Ovary (tissue), 7 donors: ENCODE measurements at regions not wholly inside any gene's neighbourhood (a gene's known extent, or its start where the extent isn't known, plus 50 kb on each side); places are given as distances from the start of the nearest gene placed in this dataset.

ENCODE experiments used
- DNase-seq, 5 donors: peaks; one replicate each; pipeline ENCODE4 v3.0.0-alpha.2; 2019 to 2020
- H3K27ac ChIP-seq, 2 donors: fragments of 200-600 bp; one replicate each; pipeline versions ENCODE4 v1.5.1 to v1.8.0; 2019 to 2022
- H3K27me3 ChIP-seq: fragments of 200-600 bp; one replicate; pipeline ENCODE4 v1.8.0; 2022
- H3K36me3 ChIP-seq: fragments of 200-600 bp; sonication (generic); one replicate; pipeline ENCODE4 v1.5.1; 2019
- H3K4me1 ChIP-seq: one replicate; pipeline ENCODE4 v1.8.1; 2013; ENCODE audit warnings: mild to moderate bottlenecking, moderate library complexity; ENCODE audit not compliant: insufficient read depth
- H3K4me3 ChIP-seq: fragments of 200-600 bp; sonication (generic); one replicate; pipeline ENCODE4 v1.5.1; 2017
- H3K9me3 ChIP-seq, 2 donors: fragments of 200-600 bp in 1 of 2; sonication (generic) in 1 of 2; one replicate each; pipeline versions ENCODE4 v1.5.1 to v1.8.1; 2013 to 2019; ENCODE audit warnings: mild to moderate bottlenecking in 1 of 2, moderate library complexity in 1 of 2
- EP300 ChIP-seq: sonication (generic); formaldehyde crosslinking; IDR thresholded peaks from one replicate; pipeline ENCODE4 v1.6.1; 2017; ENCODE audit warnings: antibody characterized with exemption
- POLR2A ChIP-seq: fragments of 450-650 bp; IDR thresholded peaks from one replicate; pipeline ENCODE4 v1.6.1; 2017; ENCODE audit warnings: antibody characterized with exemption, mild to moderate bottlenecking, moderate library complexity
- WGBS, 3 donors: extraction: QIAGEN DNeasy Blood & Tissue Kit in 1 of 3; methylation state at CpG; one replicate each; pipeline versions ENCODE4 v1.1.5 to v1.1.7; 2013 to 2017; 5-methylcytosine and 5-hydroxymethylcytosine counted together
- intact Hi-C, 4 donors: fragments of 100-400 bp; cut with DNase I; formaldehyde crosslinking; loops; one replicate each; pipeline versions ENCODE4 v1.11.0 to v1.15.1; 2022 to 2023
- TF ChIP-seq, protein P1 (sequence below), 3 donors: fragments of 450-650 bp in 2 of 3; fragments of 200-600 bp in 1 of 3; IDR thresholded peaks; one replicate each; pipeline versions ENCODE4 v1.5.1 to v1.8.0; 2016 to 2022; ENCODE audit warnings: antibody characterized with exemption in 3 of 3, mild to moderate bottlenecking in 1 of 3
- donor health status: DM: no; HTN: no; CAD: no; lungs with moderate emphysema.
- donor health status: DM: no; HTN: no; CAD: no.
- donor health status: Bipolar disorder and iron deficiency.
- donor health status: DM: no; HTN: no; CAD: no.
- donor health status: DM: yes; HTN: yes; CAD: no.

DNA sequence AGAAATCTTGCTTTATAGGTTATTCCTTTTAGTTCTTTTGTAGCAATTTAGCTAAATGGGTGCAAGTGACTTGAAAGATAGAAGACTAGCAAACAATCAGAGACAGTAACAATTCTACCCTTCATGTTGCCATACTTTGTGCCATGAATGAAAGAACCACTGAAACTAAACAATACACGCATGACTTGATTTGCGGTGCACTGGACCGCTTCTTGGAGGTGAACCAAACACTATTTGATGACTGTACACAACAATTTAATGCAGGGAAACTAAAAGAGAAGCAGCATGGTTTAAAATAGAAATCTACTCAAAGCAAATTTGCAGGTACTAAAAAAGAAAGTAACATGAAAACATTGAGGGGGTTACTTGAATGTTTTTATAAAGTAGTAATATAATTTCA is 331.0 kb upstream of the RARB start:
- Histone ChIP-seq H3K27ac (no peak overlapping the region), H3K4me1 (no peaks in the 10 kb centered on the region), H3K4me3 (no peak overlapping the region), H3K36me3 (no peaks in the 10 kb centered on the region), H3K27me3 (no peaks in the 10 kb centered on the region), H3K9me3 (no peaks in the 10 kb centered on the region)
- whole genome bisulfite sequencing, 3 donors, result 83 to 92% (median 84%) methylated on average over 3 of the region's 3 CpGs
- TF ChIP-seq EP300 (no peak), POLR2A (no peak)
- TF ChIP-seq, protein P1, sequence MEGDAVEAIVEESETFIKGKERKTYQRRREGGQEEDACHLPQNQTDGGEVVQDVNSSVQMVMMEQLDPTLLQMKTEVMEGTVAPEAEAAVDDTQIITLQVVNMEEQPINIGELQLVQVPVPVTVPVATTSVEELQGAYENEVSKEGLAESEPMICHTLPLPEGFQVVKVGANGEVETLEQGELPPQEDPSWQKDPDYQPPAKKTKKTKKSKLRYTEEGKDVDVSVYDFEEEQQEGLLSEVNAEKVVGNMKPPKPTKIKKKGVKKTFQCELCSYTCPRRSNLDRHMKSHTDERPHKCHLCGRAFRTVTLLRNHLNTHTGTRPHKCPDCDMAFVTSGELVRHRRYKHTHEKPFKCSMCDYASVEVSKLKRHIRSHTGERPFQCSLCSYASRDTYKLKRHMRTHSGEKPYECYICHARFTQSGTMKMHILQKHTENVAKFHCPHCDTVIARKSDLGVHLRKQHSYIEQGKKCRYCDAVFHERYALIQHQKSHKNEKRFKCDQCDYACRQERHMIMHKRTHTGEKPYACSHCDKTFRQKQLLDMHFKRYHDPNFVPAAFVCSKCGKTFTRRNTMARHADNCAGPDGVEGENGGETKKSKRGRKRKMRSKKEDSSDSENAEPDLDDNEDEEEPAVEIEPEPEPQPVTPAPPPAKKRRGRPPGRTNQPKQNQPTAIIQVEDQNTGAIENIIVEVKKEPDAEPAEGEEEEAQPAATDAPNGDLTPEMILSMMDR (IDR thresholded peaks at IDR 0.05), result no peak
- intact Hi-C loops, result no loop called here
- no peak for DNase-seq

- intact Hi-C loops, result no loop called here
- 82 to 89% (median 87%) methylated on average over 9 of the region's 9 CpGs for WGBS, 3 donors
- H3K4me3 ChIP-seq, result no peak overlapping the region
- no peak overlapping the region for H3K27ac ChIP-seq
- no peak for DNase-seq
- H3K27me3 ChIP-seq, result no peaks in the 10 kb centered on the region
- H3K36me3 ChIP-seq, result no peaks in the 10 kb centered on the region
- H3K4me1 ChIP-seq, result no peaks in the 10 kb centered on the region
- no peaks in the 10 kb centered on the region for H3K9me3 ChIP-seq
- TF ChIP-seq EP300 (no peak), POLR2A (no peak)
- TF ChIP-seq, protein P1 (IDR thresholded peaks at IDR 0.05), result no peak
These were observed 328.4 kb upstream of the RARB start for GRCh38 chr3:25099666-25100065.

GRCh38 chr3:25103391-25103790 is 324.7 kb upstream of the RARB start:
- Histone ChIP-seq H3K9me3 (no peaks in the 10 kb centered on the region), H3K27ac (no peak overlapping the region), H3K4me1 (no peaks in the 10 kb centered on the region), H3K36me3 (no peaks in the 10 kb centered on the region), H3K27me3 (no peaks in the 10 kb centered on the region), H3K4me3 (no peak overlapping the region)
- TF ChIP-seq POLR2A (no peak), EP300 (no peak)
- TF ChIP-seq, protein P1 (IDR thresholded peaks at IDR 0.05), result no peak
- DNase-seq, result no peak
- intact Hi-C loops, result no loop called here
- WGBS, 3 donors, result 74 to 78% (median 76%) methylated on average over 3 of the region's 3 CpGs

DNA sequence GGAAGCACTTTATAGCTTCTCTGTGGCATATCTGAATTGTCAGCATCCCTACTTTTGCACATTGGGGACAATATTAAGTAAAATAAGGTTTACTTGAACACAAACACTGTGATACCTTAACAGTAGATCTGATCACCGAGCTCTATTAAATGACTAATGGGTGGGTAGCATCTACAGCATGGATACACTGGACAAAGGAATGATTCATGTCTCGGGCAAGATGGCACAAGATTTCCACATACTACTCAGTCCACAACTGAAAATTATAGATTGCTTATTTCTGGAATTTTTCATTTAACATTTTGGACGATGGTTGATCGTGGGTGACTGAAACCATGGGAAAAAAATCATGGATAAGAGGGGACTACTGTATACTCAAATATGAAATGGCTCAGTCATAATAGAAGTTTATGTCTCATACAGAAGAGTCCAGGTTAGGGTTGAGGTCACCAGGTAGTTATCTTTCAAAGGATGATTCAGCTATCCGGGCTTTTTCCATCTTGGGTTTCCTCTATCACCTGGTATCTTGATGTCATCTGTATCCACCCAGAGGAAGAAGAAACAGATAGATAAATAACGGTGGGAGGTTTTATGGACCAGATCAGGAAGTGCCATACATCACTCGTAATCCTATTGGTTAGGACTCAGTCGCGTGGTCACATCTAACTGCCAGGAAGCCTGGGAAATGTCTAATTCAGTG is 320.0 kb upstream of the RARB start:
- Histone ChIP-seq H3K27me3 (no peaks in the 10 kb centered on the region), H3K4me3 (no peak overlapping the region), H3K36me3 (no peaks in the 10 kb centered on the region), H3K27ac (no peak overlapping the region), H3K4me1 (no peaks in the 10 kb centered on the region), H3K9me3 (no peaks in the 10 kb centered on the region)
- 84 to 92% (median 87%) methylated on average over 9 of the region's 9 CpGs for WGBS, 3 donors
- no peak for DNase-seq
- TF ChIP-seq, protein P1 (IDR thresholded peaks at IDR 0.05), result no peak
- no peak for TF ChIP-seq POLR2A
- TF ChIP-seq EP300, result no peak
- intact Hi-C loops, result no loop called here
